Small intestine (tissue), 7 donors: ENCODE measurements at regions not wholly inside any gene's neighbourhood (a gene's known extent, or its start where the extent isn't known, plus 50 kb on each side); places are given as distances from the start of the nearest gene placed in this dataset.

Experiments used
- DNase-seq, 2 donors: peaks; one replicate each; pipeline versions ENCODE4 v3.0.0 to v3.0.0-alpha.2; 2013
- FAIRE-seq: peaks from 2 replicates; lab custom pipeline; 2012; peaks lifted over from hg19 to GRCh38; lab: Jason Lieb, UNC
- H3K27ac ChIP-seq, 3 donors: one replicate each; pipeline ENCODE4 v1.5.1; 2013; ENCODE audit warnings: low read length in 2 of 3, mild to moderate bottlenecking in 2 of 3, control low read depth in 1 of 3, inconsistent platforms in 1 of 3, low read depth in 1 of 3, moderate library complexity in 1 of 3
- H3K27me3 ChIP-seq, 3 donors: one replicate each; pipeline ENCODE4 v1.6.1; 2013; ENCODE audit warnings: low read length in 3 of 3, inconsistent platforms in 1 of 3; ENCODE audit not compliant: control insufficient read depth in 3 of 3, insufficient read depth in 3 of 3
- H3K36me3 ChIP-seq, 3 donors: one replicate each; pipeline ENCODE4 v1.6.1; 2013; ENCODE audit warnings: low read length in 3 of 3, inconsistent platforms in 1 of 3, low read depth in 1 of 3, mild to moderate bottlenecking in 1 of 3, moderate library complexity in 1 of 3; ENCODE audit not compliant: control insufficient read depth in 3 of 3, insufficient read depth in 2 of 3
- H3K4me1 ChIP-seq, 3 donors: one replicate each; pipeline ENCODE4 v1.6.1; 2013; ENCODE audit warnings: low read length in 2 of 3, inconsistent platforms in 1 of 3, low read depth in 1 of 3, mild to moderate bottlenecking in 1 of 3, moderate library complexity in 1 of 3; ENCODE audit not compliant: control insufficient read depth in 3 of 3, insufficient read depth in 2 of 3
- H3K4me3 ChIP-seq, 3 donors: one replicate each; pipeline ENCODE4 v1.5.1; 2013; ENCODE audit warnings: low read length in 3 of 3, control low read depth in 1 of 3, inconsistent platforms in 1 of 3, low read depth in 1 of 3, mild to moderate bottlenecking in 1 of 3, moderate library complexity in 1 of 3
- H3K9me3 ChIP-seq, 2 donors: one replicate each; pipeline ENCODE4 v1.6.1; 2013; ENCODE audit warnings: low read depth in 1 of 2, low read length in 1 of 2; ENCODE audit not compliant: control insufficient read depth in 2 of 2, insufficient read depth in 1 of 2
- WGBS, 3 donors: extraction: QIAGEN DNeasy Blood & Tissue Kit; methylation state at CpG; one replicate each; pipeline ENCODE4 v1.1.7; 2013; 5-methylcytosine and 5-hydroxymethylcytosine counted together
- donor health status: healthy with polysubstance abuse.
- donor health status: control.
- donor health status: control.
- donor health status: Bipolar disorder and iron deficiency.
- donor health status: healthy.

DNA sequence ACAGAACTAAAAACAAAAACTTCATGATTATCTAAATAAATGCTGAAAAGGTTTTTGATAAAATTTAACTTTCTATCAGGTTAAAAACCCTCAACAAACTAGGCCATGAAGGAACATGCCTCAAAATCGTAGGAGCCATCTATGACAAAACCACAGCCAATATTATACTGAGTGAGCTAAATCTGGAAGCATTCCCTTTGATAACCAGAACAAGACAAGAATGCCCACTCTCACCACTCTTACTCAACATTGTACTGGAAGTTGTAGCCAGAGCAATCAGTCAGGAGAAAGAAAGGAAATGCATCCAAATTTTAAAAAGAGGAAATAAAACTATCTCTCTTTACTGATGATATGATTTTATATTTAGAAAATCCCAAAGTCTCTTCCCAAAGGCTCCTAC lies 228.7 kb downstream of the CHRM2 start:
- DNase-seq (no peak), FAIRE-seq (no peak)
- no peaks in the 10 kb centered on the region for H3K27me3 ChIP-seq
- H3K9me3 ChIP-seq, result no peaks in the 10 kb centered on the region
- no peak overlapping the region for H3K4me3 ChIP-seq
- no peak overlapping the region for H3K27ac ChIP-seq
- no peaks in the 10 kb centered on the region for H3K36me3 ChIP-seq
- no peaks in the 10 kb centered on the region for H3K4me1 ChIP-seq
- 39 to 71% (median 48%) methylated on average over 1 of the region's 1 CpG for WGBS, 3 donors

DNA sequence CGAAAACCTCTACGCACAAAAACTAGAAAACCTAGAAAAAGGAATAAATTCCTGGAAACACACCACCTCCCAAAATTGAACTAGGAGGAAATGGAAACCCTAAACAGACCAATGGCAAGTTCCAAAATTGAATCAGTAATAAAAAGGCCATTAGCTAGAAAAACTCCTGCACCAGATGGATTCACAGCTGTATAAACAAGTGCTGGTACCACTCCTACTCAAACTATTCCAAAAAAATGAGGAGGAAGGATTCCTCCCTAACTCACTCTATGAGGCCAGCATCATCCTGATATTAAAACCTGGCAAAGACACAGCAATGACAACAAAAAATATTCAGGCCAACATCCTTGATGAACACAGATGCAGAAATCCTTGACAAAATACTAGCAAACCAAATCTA lies 228.2 kb downstream of the CHRM2 start:
- 93 to 95% (median 95%) methylated on average over 2 of the region's 2 CpGs for WGBS, 3 donors
- DNase-seq (no peak), FAIRE-seq (no peak)
- H3K9me3 ChIP-seq, result no peaks in the 10 kb centered on the region
- H3K36me3 ChIP-seq, result no peaks in the 10 kb centered on the region
- no peak overlapping the region for H3K27ac ChIP-seq
- no peaks in the 10 kb centered on the region for H3K27me3 ChIP-seq
- H3K4me1 ChIP-seq, result no peaks in the 10 kb centered on the region
- no peak overlapping the region for H3K4me3 ChIP-seq

DNA sequence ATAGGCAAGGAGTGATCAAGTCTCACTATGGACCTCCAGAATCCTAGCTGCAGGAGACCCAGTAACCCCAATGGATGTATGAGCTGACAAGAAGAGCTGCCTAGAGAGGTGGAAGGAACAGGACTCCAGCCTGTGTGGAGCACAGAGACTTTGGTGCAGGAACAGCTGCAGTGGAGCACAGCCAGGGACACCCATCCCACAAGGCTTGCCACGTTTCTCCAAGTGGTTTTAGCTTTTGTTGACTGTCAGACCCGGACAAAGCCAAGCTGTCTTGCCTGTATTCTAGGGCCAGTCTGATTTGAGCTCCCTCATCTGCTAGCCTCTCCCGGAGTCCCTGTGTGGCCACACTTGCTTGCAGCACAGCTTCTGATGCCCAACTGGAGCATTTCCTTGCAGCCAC lies 224.7 kb downstream of the CHRM2 start:
- Histone ChIP-seq H3K36me3 (no peaks in the 10 kb centered on the region), H3K9me3 (no peaks in the 10 kb centered on the region), H3K27ac (no peak overlapping the region), H3K27me3 (no peaks in the 10 kb centered on the region), H3K4me3 (no peak overlapping the region), H3K4me1 (no peaks in the 10 kb centered on the region)
- FAIRE-seq (no peak), DNase-seq (no peak)
- 64 to 65% (median 64%) methylated on average over 3 of the region's 3 CpGs for WGBS, 3 donors

DNA sequence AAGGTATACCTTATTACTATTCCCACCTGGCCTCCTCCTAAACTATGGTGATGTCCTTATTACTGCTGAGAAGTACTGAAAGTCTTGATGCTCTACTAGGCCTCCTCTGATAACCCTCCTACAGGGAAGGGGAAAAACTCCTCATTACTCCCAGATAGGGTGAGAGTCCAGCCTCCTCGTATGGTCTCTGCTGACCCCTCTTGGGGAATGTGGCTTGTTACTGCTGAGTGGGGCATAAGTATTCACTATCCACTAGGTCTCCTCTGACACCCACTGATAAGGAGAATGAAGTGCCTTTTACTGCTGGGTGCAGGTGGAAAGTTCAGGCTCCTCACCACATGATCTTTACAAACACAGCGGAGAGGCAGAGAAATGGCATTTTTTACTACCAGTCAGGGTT lies 222.9 kb downstream of the CHRM2 start:
- H3K36me3 ChIP-seq, result no peaks in the 10 kb centered on the region
- FAIRE-seq (no peak), DNase-seq (peak in 1 of 2 donors; percentile 2)
- H3K27me3 ChIP-seq, result no peaks in the 10 kb centered on the region
- no peaks in the 10 kb centered on the region for H3K9me3 ChIP-seq
- no peak overlapping the region for H3K4me3 ChIP-seq
- no peak overlapping the region for H3K27ac ChIP-seq
- WGBS, 3 donors, result 28 to 43% (median 34%) methylated on average over 2 of the region's 2 CpGs
- H3K4me1 ChIP-seq, result no peaks in the 10 kb centered on the region

DNA sequence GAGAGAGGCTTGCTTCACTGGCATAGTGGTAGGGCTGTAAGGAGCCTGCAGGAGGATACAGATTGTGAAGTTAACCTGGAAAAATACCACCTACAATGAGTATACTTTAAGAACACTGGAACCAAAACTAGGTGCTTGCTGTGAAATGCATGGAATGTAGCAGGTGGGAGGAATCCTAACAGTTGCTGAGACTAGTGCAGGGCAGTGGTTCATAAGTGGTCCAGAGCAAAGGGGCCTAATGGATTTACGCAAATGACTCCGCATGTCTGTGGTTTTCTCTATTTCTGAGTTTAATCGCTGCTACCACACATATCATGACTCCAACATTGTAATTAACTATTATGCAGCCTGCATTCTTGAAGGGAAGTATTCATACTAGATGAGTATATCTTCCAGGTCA lies 218.4 kb downstream of the CHRM2 start:
- Histone ChIP-seq H3K9me3 (no peaks in the 10 kb centered on the region), H3K27me3 (no peaks in the 10 kb centered on the region), H3K27ac (no peak overlapping the region), H3K36me3 (no peaks in the 10 kb centered on the region), H3K4me1 (no peaks in the 10 kb centered on the region), H3K4me3 (no peak overlapping the region)
- FAIRE-seq, result no peak
- WGBS, 3 donors, result 91 to 94% (median 93%) methylated on average over 3 of the region's 3 CpGs
- DNase-seq, result no peak

DNA sequence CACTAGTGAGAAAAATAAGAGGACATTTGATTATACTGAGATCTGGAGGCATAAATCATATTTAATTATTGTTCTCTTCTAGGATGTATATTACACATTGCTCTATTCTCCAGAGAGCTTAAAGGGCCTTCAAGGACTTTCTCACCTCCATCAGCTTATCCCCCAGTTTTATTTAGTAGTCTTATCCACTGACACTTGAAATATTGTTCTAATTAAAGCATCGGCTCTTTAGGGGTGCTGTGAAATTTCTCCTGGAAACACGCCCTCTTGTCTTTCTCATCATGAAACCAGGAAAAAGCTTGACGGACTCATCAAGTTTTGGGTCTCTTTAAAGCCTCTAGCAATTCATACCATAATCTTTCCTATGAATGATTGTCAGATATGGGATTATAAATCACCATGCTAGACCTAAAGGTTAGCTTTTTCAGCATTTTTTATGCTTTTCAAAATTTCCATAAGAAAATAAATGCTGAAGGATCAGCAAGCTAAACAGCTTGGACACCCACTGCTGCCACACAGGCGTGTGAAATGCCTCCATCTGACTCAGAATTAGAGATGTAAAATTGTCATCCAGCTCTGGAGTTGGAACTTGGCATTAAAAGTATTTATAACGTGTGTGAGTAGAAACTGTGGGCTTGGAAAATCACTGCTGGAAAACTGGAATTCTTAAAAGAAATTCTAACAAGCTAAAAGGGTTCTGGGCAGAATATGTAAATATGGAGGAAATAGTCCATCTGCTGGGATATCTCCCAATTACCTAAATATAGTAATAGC lies 216.3 kb downstream of the CHRM2 start:
- H3K36me3 ChIP-seq, result no peaks in the 10 kb centered on the region
- no peaks in the 10 kb centered on the region for H3K4me1 ChIP-seq
- H3K27me3 ChIP-seq, result no peaks in the 10 kb centered on the region
- H3K9me3 ChIP-seq, result peaks cover 0 to 1% of the 10 kb centered on the region in 2 donors
- WGBS, 3 donors, result 49 to 64% (median 61%) methylated on average over 5 of the region's 5 CpGs
- H3K4me3 ChIP-seq, result no peak overlapping the region
- FAIRE-seq (no peak), DNase-seq (no peak)
- H3K27ac ChIP-seq, result no peak overlapping the region

DNA sequence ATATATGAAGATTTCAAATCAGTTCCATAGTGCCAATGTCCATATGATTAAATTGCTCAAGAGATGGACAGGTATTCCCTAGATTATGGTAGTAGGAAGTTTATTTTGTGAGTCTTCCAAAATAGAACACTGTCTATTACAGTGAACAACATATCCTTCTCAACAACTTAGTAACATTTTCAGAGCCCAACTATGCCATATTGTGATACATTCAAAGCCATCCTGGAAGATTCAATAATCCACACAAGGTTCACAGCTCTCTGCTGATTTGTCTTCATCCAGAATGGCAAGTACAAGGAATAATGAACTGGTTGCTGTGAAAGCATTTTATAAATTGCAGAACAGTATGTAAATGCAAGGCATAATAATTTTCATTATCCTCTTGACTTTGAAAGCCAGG lies 213.9 kb downstream of the CHRM2 start:
- H3K27me3 ChIP-seq, result no peaks in the 10 kb centered on the region
- H3K36me3 ChIP-seq, result no peaks in the 10 kb centered on the region
- H3K4me1 ChIP-seq, result no peaks in the 10 kb centered on the region
- H3K4me3 ChIP-seq, result no peak overlapping the region
- no peak for DNase-seq
- peaks cover 0 to 1% of the 10 kb centered on the region in 2 donors for H3K9me3 ChIP-seq
- no peak overlapping the region for H3K27ac ChIP-seq
- FAIRE-seq, result no peak

DNA sequence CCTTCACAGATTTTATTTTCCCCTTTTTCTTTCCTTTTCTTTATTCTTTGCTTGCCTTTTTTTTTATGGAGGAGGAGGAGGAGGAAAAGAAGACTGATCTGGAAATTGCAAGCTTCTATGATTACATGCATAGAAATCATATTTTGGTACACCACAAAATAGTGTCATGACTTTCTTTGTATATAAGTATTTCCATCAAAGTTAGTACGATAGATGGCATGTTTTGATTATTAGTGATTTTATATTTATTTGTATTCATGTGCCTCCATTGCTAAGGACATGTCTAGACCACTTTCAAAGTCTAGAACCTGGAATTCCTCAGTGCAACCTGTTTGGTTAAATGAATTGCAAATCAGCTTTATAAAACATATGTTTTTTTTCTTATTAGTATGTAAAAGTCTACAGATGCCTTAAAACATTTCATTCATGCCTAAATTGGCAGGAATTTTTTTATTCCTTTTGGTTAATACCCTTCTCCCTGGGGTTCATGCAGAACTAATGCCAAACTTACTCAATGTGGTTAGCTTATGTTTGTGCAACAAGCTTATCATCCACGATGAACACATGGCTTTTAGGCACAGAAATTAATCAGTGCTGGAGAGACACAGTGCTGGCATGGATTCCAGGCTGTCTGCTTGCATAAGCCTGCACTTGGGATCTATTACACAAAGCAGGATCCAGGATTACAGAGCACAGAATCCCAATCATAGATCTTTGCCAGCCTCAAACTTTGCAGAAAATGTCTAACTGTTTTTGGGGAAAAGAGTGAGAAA lies 213.1 kb downstream of the CHRM2 start:
- WGBS, 3 donors, result 51 to 54% (median 53%) methylated on average over 2 of the region's 2 CpGs
- H3K4me1 ChIP-seq, result no peaks in the 10 kb centered on the region
- no peak overlapping the region for H3K27ac ChIP-seq
- H3K9me3 ChIP-seq, result peaks cover 0 to 1% of the 10 kb centered on the region in 2 donors
- peak in 1 of 2 donors; percentile 2 for DNase-seq
- H3K36me3 ChIP-seq, result no peaks in the 10 kb centered on the region
- H3K4me3 ChIP-seq, result no peak overlapping the region
- no peak for FAIRE-seq
- H3K27me3 ChIP-seq, result no peaks in the 10 kb centered on the region
